DOHH2 (cell line): ENCODE measurements at regions not wholly inside any gene's neighbourhood (a gene's known extent, or its start where the extent isn't known, plus 50 kb on each side); places are given as distances from the start of the nearest gene placed in this dataset.

ENCODE experiments used
- H3F3A ChIP-seq: fragments of 200-600 bp; sonication (generic), shearing (Covaris generic); 2 replicates; pipeline ENCODE4 v1.6.0; 2016; ENCODE audit warnings: antibody characterized with exemption, mild to moderate bottlenecking; ENCODE audit not compliant: control insufficient read depth, insufficient read depth
- H3K27ac ChIP-seq: fragments of 200-600 bp; sonication (generic); 2 replicates; pipeline ENCODE4 v1.5.1; 2014; ENCODE audit warnings: low read depth, mild to moderate bottlenecking, low read length, moderate library complexity
- H3K27me3 ChIP-seq: fragments of 200-600 bp; sonication (generic); 2 replicates; pipeline ENCODE4 v1.6.1; 2014; ENCODE audit warnings: mild to moderate bottlenecking, low read length, mixed read lengths; ENCODE audit not compliant: control insufficient read depth
- H3K36me3 ChIP-seq: fragments of 200-600 bp; sonication (generic); 2 replicates; pipeline ENCODE4 v1.6.1; 2014; ENCODE audit warnings: mild to moderate bottlenecking, low read length, moderate library complexity, mixed read lengths; ENCODE audit not compliant: control insufficient read depth
- H3K4me1 ChIP-seq: fragments of 200-600 bp; sonication (generic); 2 replicates; pipeline ENCODE4 v1.6.1; 2014; ENCODE audit warnings: mild to moderate bottlenecking, low read length, mixed read lengths; ENCODE audit not compliant: control insufficient read depth
- H3K4me2 ChIP-seq: fragments of 200-600 bp; sonication (generic); 2 replicates; pipeline ENCODE4 v1.6.0; 2014; ENCODE audit warnings: mild to moderate bottlenecking, low read length, moderate library complexity
- H3K4me3 ChIP-seq: fragments of 200-600 bp; sonication (generic); 2 replicates; pipeline ENCODE4 v1.5.1; 2014; ENCODE audit warnings: mild to moderate bottlenecking, low read length, mixed read lengths
- H3K79me2 ChIP-seq: fragments of 200-600 bp; sonication (generic); 2 replicates; pipeline ENCODE4 v1.6.1; 2014; ENCODE audit warnings: mild to moderate bottlenecking, low read length, mixed read lengths; ENCODE audit not compliant: control insufficient read depth
- H3K9me2 ChIP-seq: fragments of 200-600 bp; sonication (generic); replicated peaks from 2 replicates; pipeline ENCODE4 v1.6.1; 2014; ENCODE audit warnings: mild to moderate bottlenecking, low read length, mixed read lengths; ENCODE audit not compliant: control insufficient read depth
- H3K9me3 ChIP-seq: fragments of 200-600 bp; sonication (generic); 2 replicates; pipeline ENCODE4 v1.6.1; 2014; ENCODE audit warnings: antibody characterized with exemption, low read length, mixed read lengths; ENCODE audit not compliant: control insufficient read depth, insufficient read depth
- H4K20me1 ChIP-seq: fragments of 200-600 bp; sonication (generic); 2 replicates; pipeline ENCODE4 v1.6.0; 2014; ENCODE audit warnings: low read depth, mild to moderate bottlenecking, antibody characterized with exemption, low read length, moderate library complexity; ENCODE audit not compliant: control insufficient read depth, insufficient read depth
- EZH2phosphoT487 ChIP-seq: fragments of 200-600 bp; sonication (generic); IDR thresholded peaks from 2 replicates; pipeline ENCODE4 v1.6.1; 2017; ENCODE audit warnings: borderline replicate concordance, mild to moderate bottlenecking, antibody characterized with exemption, low read length, moderate library complexity, mixed read lengths
- TF ChIP-seq, protein P1 (sequence below): fragments of 200-600 bp; sonication (generic); IDR thresholded peaks from one replicate; pipeline ENCODE4 v1.5.1; 2014; ENCODE audit warnings: antibody characterized with exemption, mild to moderate bottlenecking, low read depth, low read length; ENCODE audit not compliant: poor library complexity, severe bottlenecking

DNA sequence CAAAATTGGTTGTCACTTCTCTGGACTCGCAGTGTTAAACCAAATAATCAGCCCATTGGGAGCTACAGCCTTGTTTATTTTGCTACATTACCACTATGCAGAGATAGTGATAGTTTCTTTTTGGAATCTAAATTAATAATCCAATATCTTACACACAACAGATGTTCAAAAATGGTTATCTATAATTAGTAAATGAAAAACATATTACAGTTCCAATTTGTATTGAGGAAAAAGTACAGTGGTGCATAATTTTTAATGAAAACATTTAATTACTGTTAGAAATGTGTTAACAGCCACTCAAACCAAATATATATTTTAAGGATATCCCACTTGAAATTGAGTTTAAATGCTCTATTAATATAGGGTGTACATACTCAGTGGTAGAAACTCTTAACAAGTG is 327.3 kb upstream of the MARCKS start:
- Histone ChIP-seq H3K4me3 (no peak overlapping the region), H3K9me3 (no peaks in the 10 kb centered on the region), H3K27me3 (0 out of 2 replicates have a peak, but pooled peaks cover 3% of the 10 kb centered on the region), H3K4me1 (no peaks in the 10 kb centered on the region), H3K79me2 (no peaks in the 10 kb centered on the region), H3K4me2 (no peak overlapping the region), H3K9me2 (no peaks in the 10 kb centered on the region; the same call in 1 of the 2 replicates), H3K27ac (no peak overlapping the region), H3F3A (no peaks in the 10 kb centered on the region), H4K20me1 (no peaks in the 10 kb centered on the region), H3K36me3 (no peaks in the 10 kb centered on the region)
- TF ChIP-seq, protein P1, sequence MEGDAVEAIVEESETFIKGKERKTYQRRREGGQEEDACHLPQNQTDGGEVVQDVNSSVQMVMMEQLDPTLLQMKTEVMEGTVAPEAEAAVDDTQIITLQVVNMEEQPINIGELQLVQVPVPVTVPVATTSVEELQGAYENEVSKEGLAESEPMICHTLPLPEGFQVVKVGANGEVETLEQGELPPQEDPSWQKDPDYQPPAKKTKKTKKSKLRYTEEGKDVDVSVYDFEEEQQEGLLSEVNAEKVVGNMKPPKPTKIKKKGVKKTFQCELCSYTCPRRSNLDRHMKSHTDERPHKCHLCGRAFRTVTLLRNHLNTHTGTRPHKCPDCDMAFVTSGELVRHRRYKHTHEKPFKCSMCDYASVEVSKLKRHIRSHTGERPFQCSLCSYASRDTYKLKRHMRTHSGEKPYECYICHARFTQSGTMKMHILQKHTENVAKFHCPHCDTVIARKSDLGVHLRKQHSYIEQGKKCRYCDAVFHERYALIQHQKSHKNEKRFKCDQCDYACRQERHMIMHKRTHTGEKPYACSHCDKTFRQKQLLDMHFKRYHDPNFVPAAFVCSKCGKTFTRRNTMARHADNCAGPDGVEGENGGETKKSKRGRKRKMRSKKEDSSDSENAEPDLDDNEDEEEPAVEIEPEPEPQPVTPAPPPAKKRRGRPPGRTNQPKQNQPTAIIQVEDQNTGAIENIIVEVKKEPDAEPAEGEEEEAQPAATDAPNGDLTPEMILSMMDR: no peak
- TF ChIP-seq EZH2phosphoT487: no peak

DNA sequence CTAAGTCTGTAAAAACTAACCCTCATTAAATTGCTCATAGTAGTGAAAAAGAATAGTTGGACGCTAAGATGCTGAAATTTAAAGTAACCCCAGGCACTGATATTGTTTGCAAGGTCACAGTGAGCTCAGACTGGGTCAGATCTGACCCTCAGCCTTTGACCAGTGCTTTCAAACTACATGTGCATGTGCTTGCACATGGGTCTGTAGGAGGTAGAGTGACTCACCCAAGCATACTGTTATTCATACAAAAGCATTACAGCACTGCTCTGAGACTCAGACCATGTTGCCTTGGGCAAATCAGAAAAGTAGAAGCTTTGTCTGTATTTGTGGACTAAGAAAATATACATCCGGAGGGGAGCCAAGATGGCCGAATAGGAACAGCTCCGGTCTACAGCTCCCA is 326.4 kb upstream of the MARCKS start:
- no peaks in the 10 kb centered on the region for H3K9me3 ChIP-seq
- H3K79me2 ChIP-seq: no peaks in the 10 kb centered on the region
- H3K36me3 ChIP-seq: no peaks in the 10 kb centered on the region
- no peak overlapping the region for H3K27ac ChIP-seq
- no peaks in the 10 kb centered on the region for H3K9me2 ChIP-seq
- TF ChIP-seq, protein P1: no peak
- no peak for TF ChIP-seq EZH2phosphoT487
- H3K4me1 ChIP-seq: no peaks in the 10 kb centered on the region
- H3F3A ChIP-seq: no peaks in the 10 kb centered on the region
- no peaks in the 10 kb centered on the region for H4K20me1 ChIP-seq
- H3K4me2 ChIP-seq: no peak overlapping the region
- 0 out of 2 replicates have a peak, but pooled peaks cover 3% of the 10 kb centered on the region for H3K27me3 ChIP-seq
- H3K4me3 ChIP-seq: no peak overlapping the region

- Histone ChIP-seq H3K4me1 (no peaks in the 10 kb centered on the region), H3K27me3 (no peaks in the 10 kb centered on the region), H3K9me3 (no peaks in the 10 kb centered on the region), H3K4me2 (no peak overlapping the region), H3F3A (no peaks in the 10 kb centered on the region), H3K36me3 (no peaks in the 10 kb centered on the region), H3K79me2 (no peaks in the 10 kb centered on the region), H3K4me3 (no peak overlapping the region), H4K20me1 (no peaks in the 10 kb centered on the region), H3K9me2 (no peaks in the 10 kb centered on the region), H3K27ac (no peak overlapping the region)
- no peak for TF ChIP-seq EZH2phosphoT487
- TF ChIP-seq, protein P1: no peak
Observed at GRCh38 chr6:113539202-113539601, 317.9 kb upstream of the MARCKS start.

GRCh38 chr6:113539623-113540022 is 317.5 kb upstream of the MARCKS start:
- Histone ChIP-seq H3K4me3 (no peak overlapping the region), H4K20me1 (no peaks in the 10 kb centered on the region), H3F3A (no peaks in the 10 kb centered on the region), H3K4me2 (no peak overlapping the region), H3K36me3 (no peaks in the 10 kb centered on the region), H3K9me3 (no peaks in the 10 kb centered on the region), H3K4me1 (no peaks in the 10 kb centered on the region), H3K27me3 (no peaks in the 10 kb centered on the region), H3K79me2 (no peaks in the 10 kb centered on the region), H3K27ac (no peak overlapping the region), H3K9me2 (no peaks in the 10 kb centered on the region)
- TF ChIP-seq EZH2phosphoT487: no peak
- TF ChIP-seq, protein P1: no peak
